Osteocyte (in vitro differentiated cells): ENCODE measurements at regions not wholly inside any gene's neighbourhood (a gene's known extent, or its start where the extent isn't known, plus 50 kb on each side); places are given as distances from the start of the nearest gene placed in this dataset.

Source experiments
- DNase-seq: peaks from one replicate; pipeline ENCODE4 v3.0.0; 2021; ENCODE audit warnings: mixed read lengths; ENCODE audit not compliant: unreplicated experiment; ENCODE audit errors: extremely low spot score
- H3K27ac Mint-ChIP-seq: one replicate; pipeline ENCODE4 v1.8.0; 2021; ENCODE audit warnings: mild to moderate bottlenecking, mixed read lengths; ENCODE audit not compliant: unreplicated experiment
- H3K27me3 Mint-ChIP-seq: one replicate; pipeline ENCODE4 v1.8.0; 2021; ENCODE audit warnings: mixed read lengths; ENCODE audit not compliant: unreplicated experiment
- H3K36me3 Mint-ChIP-seq: one replicate; pipeline ENCODE4 v1.8.0; 2021; ENCODE audit warnings: mixed read lengths; ENCODE audit not compliant: unreplicated experiment
- H3K4me1 Mint-ChIP-seq: one replicate; pipeline ENCODE4 v1.8.0; 2021; ENCODE audit warnings: mixed read lengths; ENCODE audit not compliant: unreplicated experiment
- H3K4me3 Mint-ChIP-seq: one replicate; pipeline ENCODE4 v1.8.0; 2021; ENCODE audit warnings: mild to moderate bottlenecking, moderate library complexity, mixed read lengths; ENCODE audit not compliant: unreplicated experiment
- H3K9me3 Mint-ChIP-seq: one replicate; pipeline ENCODE4 v1.8.0; 2021; ENCODE audit warnings: mixed read lengths; ENCODE audit not compliant: unreplicated experiment
- CTCF ChIP-seq: fragments of 200-600 bp; sonication (generic); IDR thresholded peaks from 2 replicates; pipeline ENCODE4 v1.5.0; 2021; ENCODE audit warnings: antibody characterized with exemption, mild to moderate bottlenecking, moderate library complexity

- DNase-seq = no peak
- no peak for TF ChIP-seq CTCF
- H3K36me3 Mint-ChIP-seq = no peaks in the 10 kb centered on the region
- H3K27ac Mint-ChIP-seq = no peak overlapping the region
- H3K9me3 Mint-ChIP-seq = peaks cover 11% of the 10 kb centered on the region
- H3K4me3 Mint-ChIP-seq = no peak overlapping the region
- peaks cover 8% of the 10 kb centered on the region for H3K27me3 Mint-ChIP-seq
- no peaks in the 10 kb centered on the region for H3K4me1 Mint-ChIP-seq
Measured at GRCh38 chr2:15880226-15881119, 59.9 kb upstream of the MYCN start.

GRCh38 chr2:15881120-15881433 is 59.3 kb upstream of the MYCN start:
- peaks cover 1% of the 10 kb centered on the region for H3K4me1 Mint-ChIP-seq
- H3K9me3 Mint-ChIP-seq = peaks cover 11% of the 10 kb centered on the region
- no peak overlapping the region for H3K4me3 Mint-ChIP-seq
- H3K27me3 Mint-ChIP-seq = peaks cover 8% of the 10 kb centered on the region
- no peak overlapping the region for H3K27ac Mint-ChIP-seq
- H3K36me3 Mint-ChIP-seq = no peaks in the 10 kb centered on the region
- TF ChIP-seq CTCF = no peak
- DNase-seq = no peak

- DNase-seq = no peak
Measured at GRCh38 chr2:15881676-15882075, 58.7 kb upstream of the MYCN start.

GRCh38 chr2:15882761-15883497 is 57.4 kb upstream of the MYCN start:
- Mint-ChIP-seq H3K4me1 (peaks cover 2% of the 10 kb centered on the region), H3K9me3 (no peaks in the 10 kb centered on the region), H3K36me3 (no peaks in the 10 kb centered on the region), H3K4me3 (no peak overlapping the region), H3K27me3 (peaks cover 8% of the 10 kb centered on the region), H3K27ac (no peak overlapping the region)
- DNase-seq = no peak
- TF ChIP-seq CTCF = no peak

More at GRCh38 chr2:15881676-15882075, 58.7 kb upstream of the MYCN start:
- H3K27me3 Mint-ChIP-seq = peaks cover 8% of the 10 kb centered on the region
- H3K4me1 Mint-ChIP-seq = peaks cover 2% of the 10 kb centered on the region
- H3K4me3 Mint-ChIP-seq = no peak overlapping the region
- peaks cover 8% of the 10 kb centered on the region for H3K9me3 Mint-ChIP-seq
- no peak for TF ChIP-seq CTCF
- no peaks in the 10 kb centered on the region for H3K36me3 Mint-ChIP-seq
- no peak overlapping the region for H3K27ac Mint-ChIP-seq

GRCh38 chr2:15883684-15884083 is 56.7 kb upstream of the MYCN start:
- DNase-seq = no peak

More at GRCh38 chr2:15883684-15884083, 56.7 kb upstream of the MYCN start:
- Mint-ChIP-seq H3K36me3 (no peaks in the 10 kb centered on the region), H3K27me3 (peaks cover 8% of the 10 kb centered on the region), H3K4me1 (peaks cover 2% of the 10 kb centered on the region), H3K9me3 (no peaks in the 10 kb centered on the region), H3K4me3 (no peak overlapping the region), H3K27ac (no peak overlapping the region)
- no peak for TF ChIP-seq CTCF
